ENCODE measurements at regions not wholly inside any gene's neighbourhood (a gene's known extent, or its start where the extent isn't known, plus 50 kb on each side); places are given as distances from the start of the nearest gene placed in this dataset.

DNA sequence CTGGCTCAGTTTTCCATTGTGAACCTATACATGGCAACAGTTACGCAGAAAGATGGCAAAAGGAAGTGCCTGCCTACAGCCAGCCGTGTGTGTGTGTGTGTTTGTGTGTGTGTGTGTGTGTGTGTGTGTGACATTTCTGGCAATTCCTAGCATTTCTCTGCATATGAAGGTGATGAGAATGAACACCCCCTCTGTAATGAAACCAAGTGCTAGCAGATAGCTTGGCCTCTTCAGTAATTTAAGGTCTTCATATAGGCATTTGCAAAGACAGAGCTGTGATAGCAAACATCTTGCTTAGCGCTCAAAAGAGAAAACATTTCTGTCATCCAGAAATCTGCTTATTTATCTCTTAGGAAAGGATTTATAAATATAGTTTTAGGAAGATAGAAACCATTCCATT is 389.1 kb downstream of the AACS start:
- Histone ChIP-seq H2BK15ac (ENCODE audit: low read depth, low read length) (no peak overlapping the region), H3K9me3 (ENCODE audit: control insufficient read depth, low read depth, low read length) (no peaks in the 10 kb centered on the region), H3K23ac (ENCODE audit: insufficient read length, low read depth, low read length) (no peak overlapping the region), H3K27me3 (ENCODE audit: insufficient read depth, low read length) (no peaks in the 10 kb centered on the region), H3K23me2 (ENCODE audit: insufficient read length, low read depth, low read length, poor library complexity, severe bottlenecking) (no peaks in the 10 kb centered on the region), H2BK12ac (ENCODE audit: insufficient read length, low read depth, low read length) (no peak overlapping the region), H4K20me1 (ENCODE audit: control insufficient read depth, insufficient read depth, insufficient read length) (no peaks in the 10 kb centered on the region), H2BK5ac (ENCODE audit: insufficient read length, low read length) (no peak overlapping the region), H3T11ph (ENCODE audit: low read length) (no peak overlapping the region), H2BK120ac (ENCODE audit: low read depth, low read length, poor library complexity, severe bottlenecking) (no peak overlapping the region), H4K5ac (ENCODE audit: insufficient read length, low read depth, low read length) (no peak overlapping the region), H2AK5ac (ENCODE audit: insufficient read length, low read length) (no peak overlapping the region), H3K27ac (ENCODE audit: insufficient read length, low read depth, low read length) (no peak overlapping the region), H3K56ac (ENCODE audit: insufficient read length, low read depth, low read length) (no peak overlapping the region), H3K4me2 (ENCODE audit: insufficient read depth, insufficient read length, low read length) (no peak overlapping the region), H3K4me1 (ENCODE audit: insufficient read depth, low read length) (no peaks in the 10 kb centered on the region; the same call in 1 of the 2 replicates), H3K79me1 (ENCODE audit: insufficient read depth, low read depth, low read length, poor library complexity, severe bottlenecking) (no peaks in the 10 kb centered on the region), H2BK20ac (ENCODE audit: low read depth, low read length, poor library complexity, severe bottlenecking) (no peak overlapping the region), H3K9ac (ENCODE audit: extremely low read depth, insufficient read length, low read length) (no peak overlapping the region), H3K79me2 (ENCODE audit: insufficient read depth, low read length) (no peaks in the 10 kb centered on the region), H3K14ac (ENCODE audit: insufficient read depth, low read length) (no peak overlapping the region), H3K4ac (ENCODE audit: low read depth, low read length) (no peak overlapping the region), H4K91ac (ENCODE audit: insufficient read length, low read depth, low read length) (no peak overlapping the region), H2AFZ (ENCODE audit: low read length) (no peak overlapping the region), H4K8ac (replicated peaks; ENCODE audit: insufficient read length, low read depth, low read length) (no peak overlapping the region), H3K18ac (ENCODE audit: insufficient read length, low read depth, low read length) (no peak overlapping the region)
- H3K36me3 Mint-ChIP-seq (ENCODE audit: insufficient read depth in 1 of 3, low read depth in 3 of 3): no peaks in the 10 kb centered on the region; a peak in 3 of 7 replicates
- H3K4me1 Mint-ChIP-seq: peaks cover 0 to 16% of the 10 kb centered on the region in 2 experiments; a peak in 2 of 4 replicates
- no peaks in the 10 kb centered on the region; the same call in 1 of the 2 replicates for H3K27me3 Mint-ChIP-seq (ENCODE audit: low read depth)
- H3K27ac Mint-ChIP-seq: no peak overlapping the region
- TF ChIP-seq CTCF (conservative IDR thresholded peaks at IDR 0.05): no peak
- WGBS (ENCODE audit: extremely low coverage, insufficient read length, low lambda C conversion rate): no CpG with 5 or more reads among the region's 3 CpGs
- H3K4me3 Mint-ChIP-seq: no peak overlapping the region
- DNase-seq: no peak
- no peaks in the 10 kb centered on the region; a peak in 1 of 5 replicates for H3K9me3 Mint-ChIP-seq

All from H9 (cell line).